ENCODE measurements at regions not wholly inside any gene's neighbourhood (a gene's known extent, or its start where the extent isn't known, plus 50 kb on each side); places are given as distances from the start of the nearest gene placed in this dataset.
"Not testable (repeated sequence)": the region's sequence is repeated elsewhere in the genome, so short reads cannot be mapped to it uniquely, and the experiment has no call there.

GRCh38 chr16:33774724-33775123 lies 315.3 kb downstream of the TP53TG3F start:
- TF ChIP-seq POLR2AphosphoS5, POLR2A (IDR thresholded peaks at IDR 0.05; ENCODE audit: low read depth, low read length): not testable (repeated sequence)

Measured in GM12892 (cell line).